Right lobe of liver (tissue), 6 donors: ENCODE measurements at regions not wholly inside any gene's neighbourhood (a gene's known extent, or its start where the extent isn't known, plus 50 kb on each side); places are given as distances from the start of the nearest gene placed in this dataset.

Experiments used
- ATAC-seq, 4 donors: fragments of 200-7000 bp; cut with Tn5 transposase; one replicate each; pipeline ENCODE4 v1.9.1; 2020; ENCODE audit warnings: mild to moderate bottlenecking in 4 of 4, moderate library complexity in 4 of 4
- DNase-seq, 3 donors: peaks; one replicate each; pipeline ENCODE4 v3.0.0-alpha.2; 2020
- H3K27ac ChIP-seq, 3 donors: fragments of 200-600 bp; one replicate each; pipeline ENCODE4 v1.8.0; 2022
- H3K27me3 ChIP-seq, 2 donors: fragments of 200-600 bp; one replicate each; pipeline ENCODE4 v1.8.0; 2022
- H3K36me3 ChIP-seq, 4 donors: fragments of 200-600 bp; sonication (generic) in 1 of 4; one replicate each; pipeline versions ENCODE4 v1.5.1 to v1.8.0; 2017 to 2022; ENCODE audit warnings: control low read depth in 1 of 4
- H3K4me1 ChIP-seq, 4 donors: fragments of 200-600 bp; sonication (generic) in 1 of 4; one replicate each; pipeline versions ENCODE4 v1.5.1 to v1.8.0; 2017 to 2022; ENCODE audit warnings: control low read depth in 1 of 4
- H3K4me3 ChIP-seq, 3 donors: fragments of 200-600 bp; one replicate each; pipeline ENCODE4 v1.8.0; 2022
- H3K9me3 ChIP-seq, 4 donors: fragments of 200-600 bp; sonication (generic) in 1 of 4; one replicate each; pipeline versions ENCODE4 v1.5.1 to v1.8.0; 2017 to 2022; ENCODE audit warnings: control low read depth in 1 of 4
- POLR2A ChIP-seq: fragments of 450-650 bp; IDR thresholded peaks from one replicate; pipeline ENCODE4 v1.6.1; 2017; ENCODE audit warnings: antibody characterized with exemption, mild to moderate bottlenecking
- WGBS: methylation state at CpG from one replicate; pipeline ENCODE4 v1.1.6; 2018; ENCODE audit warnings: low coverage, low lambda C conversion rate; ENCODE audit not compliant: insufficient coverage; ENCODE audit errors: missing lambda C conversion rate; 5-methylcytosine and 5-hydroxymethylcytosine counted together
- intact Hi-C, 2 donors: fragments of 100-400 bp; cut with DNase I; formaldehyde crosslinking; loops; one replicate each; pipeline versions ENCODE4 v1.11.2 to v1.14.1; 2022
- TF ChIP-seq, protein P1 (sequence below), 4 donors: fragments of 200-600 bp in 3 of 4; fragments of 450-650 bp in 1 of 4; IDR thresholded peaks; one replicate each; pipeline versions ENCODE4 v1.5.1 to v1.8.0; 2016 to 2022; ENCODE audit warnings: antibody characterized with exemption in 4 of 4, mild to moderate bottlenecking in 2 of 4
- donor health status: DM: no; HTN: yes; CAD: no.
- donor health status: DM: no; HTN: no; CAD: no.
- donor health status: DM: no; HTN: no; CAD: no.
- donor health status: DM: no; HTN: yes; CAD: no.
- donor health status: DM: no; HTN: yes; CAD: no.

DNA sequence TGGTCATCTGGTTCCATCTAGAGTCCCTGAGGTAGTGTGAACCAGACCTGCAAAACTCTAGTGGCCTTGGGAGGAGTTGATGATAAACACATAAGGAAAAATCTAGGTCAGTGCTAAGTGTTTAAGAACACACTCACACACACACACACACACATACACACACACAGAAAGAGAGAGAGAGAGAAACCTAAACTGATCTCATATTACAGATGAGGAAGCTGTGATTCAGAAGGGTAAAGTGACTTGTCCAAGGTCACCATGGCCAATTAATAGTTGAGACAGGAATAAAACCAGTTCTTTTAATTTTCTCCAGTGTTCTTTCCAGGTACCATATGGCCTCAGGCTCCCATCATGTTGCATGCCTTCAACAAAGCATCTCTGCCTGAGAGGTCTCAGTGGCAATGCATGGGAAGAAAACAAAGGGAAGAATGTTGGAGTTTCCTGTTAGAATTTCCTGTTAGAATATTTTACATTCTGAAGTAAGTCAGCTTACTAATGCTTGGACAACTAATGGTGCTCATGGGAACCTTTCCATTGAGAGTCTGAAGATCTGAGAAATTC is 77.3 kb upstream of the TSPAN2 start:
- no peaks in the 10 kb centered on the region for H3K36me3 ChIP-seq
- no peak for TF ChIP-seq POLR2A
- TF ChIP-seq, protein P1, sequence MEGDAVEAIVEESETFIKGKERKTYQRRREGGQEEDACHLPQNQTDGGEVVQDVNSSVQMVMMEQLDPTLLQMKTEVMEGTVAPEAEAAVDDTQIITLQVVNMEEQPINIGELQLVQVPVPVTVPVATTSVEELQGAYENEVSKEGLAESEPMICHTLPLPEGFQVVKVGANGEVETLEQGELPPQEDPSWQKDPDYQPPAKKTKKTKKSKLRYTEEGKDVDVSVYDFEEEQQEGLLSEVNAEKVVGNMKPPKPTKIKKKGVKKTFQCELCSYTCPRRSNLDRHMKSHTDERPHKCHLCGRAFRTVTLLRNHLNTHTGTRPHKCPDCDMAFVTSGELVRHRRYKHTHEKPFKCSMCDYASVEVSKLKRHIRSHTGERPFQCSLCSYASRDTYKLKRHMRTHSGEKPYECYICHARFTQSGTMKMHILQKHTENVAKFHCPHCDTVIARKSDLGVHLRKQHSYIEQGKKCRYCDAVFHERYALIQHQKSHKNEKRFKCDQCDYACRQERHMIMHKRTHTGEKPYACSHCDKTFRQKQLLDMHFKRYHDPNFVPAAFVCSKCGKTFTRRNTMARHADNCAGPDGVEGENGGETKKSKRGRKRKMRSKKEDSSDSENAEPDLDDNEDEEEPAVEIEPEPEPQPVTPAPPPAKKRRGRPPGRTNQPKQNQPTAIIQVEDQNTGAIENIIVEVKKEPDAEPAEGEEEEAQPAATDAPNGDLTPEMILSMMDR (IDR thresholded peaks at IDR 0.05) = no peak
- no peaks in the 10 kb centered on the region for H3K9me3 ChIP-seq
- no peak overlapping the region for H3K4me3 ChIP-seq
- no peaks in the 10 kb centered on the region for H3K27me3 ChIP-seq
- no peak for DNase-seq
- H3K27ac ChIP-seq = no peak overlapping the region
- no peak for ATAC-seq
- intact Hi-C loops = no loop called here
- H3K4me1 ChIP-seq = no peaks in the 10 kb centered on the region

DNA sequence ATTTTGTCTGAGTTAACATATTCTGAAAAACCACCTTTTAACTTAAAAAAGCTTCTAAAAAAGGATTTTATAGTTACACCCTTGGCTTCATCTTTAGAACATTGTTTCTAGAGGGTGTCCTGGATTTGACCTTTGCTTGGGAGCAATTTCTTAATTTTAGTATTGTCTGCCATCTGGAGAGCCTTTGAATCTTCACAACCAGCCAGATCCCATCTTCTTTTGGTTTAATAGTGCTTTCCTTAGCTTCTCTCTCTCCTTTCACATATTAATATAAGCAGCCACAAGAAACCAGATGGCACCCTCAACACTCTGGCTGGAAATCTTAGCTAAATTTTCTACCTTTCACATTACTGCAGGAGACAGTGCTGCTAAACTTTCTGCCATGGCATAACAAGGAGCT is 76.5 kb upstream of the TSPAN2 start:
- intact Hi-C loops = no loop called here
- H3K36me3 ChIP-seq = no peaks in the 10 kb centered on the region
- no peaks in the 10 kb centered on the region for H3K9me3 ChIP-seq
- no peak overlapping the region for H3K4me3 ChIP-seq
- DNase-seq (no peak), ATAC-seq (no peak)
- no peaks in the 10 kb centered on the region for H3K27me3 ChIP-seq
- TF ChIP-seq, protein P1 (IDR thresholded peaks at IDR 0.05) = no peak
- TF ChIP-seq POLR2A = no peak
- H3K4me1 ChIP-seq = no peaks in the 10 kb centered on the region
- H3K27ac ChIP-seq = no peak overlapping the region

DNA sequence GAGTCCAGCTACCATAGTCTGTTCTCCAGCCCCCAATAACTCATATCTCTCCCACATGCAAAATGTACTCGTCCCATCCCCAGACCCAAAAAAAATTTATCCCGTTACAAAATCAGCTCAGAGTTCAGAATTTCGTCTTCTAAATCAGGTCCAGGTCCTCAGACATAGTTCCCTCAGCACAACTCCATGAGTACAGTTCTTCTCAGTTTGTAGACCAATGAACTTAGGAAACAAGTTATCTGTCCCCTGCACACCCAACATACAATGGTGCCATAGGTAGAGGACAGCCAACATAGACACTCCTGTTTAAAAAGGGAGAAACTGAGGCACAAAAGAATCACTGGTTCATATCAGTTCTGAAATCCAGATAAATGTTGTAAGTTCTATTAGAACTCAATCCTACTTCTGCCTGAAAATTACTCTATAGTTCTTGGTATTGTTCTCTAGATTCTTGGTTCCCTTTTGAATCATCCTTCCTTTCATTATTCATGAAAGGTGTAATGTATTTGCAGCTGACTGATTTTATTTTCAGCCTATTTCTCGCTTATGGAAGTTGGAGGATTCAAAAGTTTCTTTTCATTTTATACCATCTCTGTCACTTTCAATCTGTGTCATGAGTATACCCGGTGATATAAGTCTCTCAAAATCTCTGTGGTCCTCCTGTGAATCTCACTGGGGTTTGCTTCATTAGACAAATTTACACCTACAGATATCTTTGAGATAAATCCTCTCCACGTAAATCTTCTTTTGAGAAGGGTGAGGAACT is 75.8 kb upstream of the TSPAN2 start:
- 65% methylated on average over 6 of the region's 6 CpGs for WGBS
- no peak for DNase-seq
- no peak for ATAC-seq
- H3K27me3 ChIP-seq = no peaks in the 10 kb centered on the region
- intact Hi-C loops = no loop called here
- no peaks in the 10 kb centered on the region for H3K36me3 ChIP-seq
- TF ChIP-seq POLR2A = no peak
- TF ChIP-seq, protein P1 (IDR thresholded peaks at IDR 0.05) = no peak
- no peak overlapping the region for H3K4me3 ChIP-seq
- no peak overlapping the region for H3K27ac ChIP-seq
- no peaks in the 10 kb centered on the region for H3K4me1 ChIP-seq
- H3K9me3 ChIP-seq = no peaks in the 10 kb centered on the region

DNA sequence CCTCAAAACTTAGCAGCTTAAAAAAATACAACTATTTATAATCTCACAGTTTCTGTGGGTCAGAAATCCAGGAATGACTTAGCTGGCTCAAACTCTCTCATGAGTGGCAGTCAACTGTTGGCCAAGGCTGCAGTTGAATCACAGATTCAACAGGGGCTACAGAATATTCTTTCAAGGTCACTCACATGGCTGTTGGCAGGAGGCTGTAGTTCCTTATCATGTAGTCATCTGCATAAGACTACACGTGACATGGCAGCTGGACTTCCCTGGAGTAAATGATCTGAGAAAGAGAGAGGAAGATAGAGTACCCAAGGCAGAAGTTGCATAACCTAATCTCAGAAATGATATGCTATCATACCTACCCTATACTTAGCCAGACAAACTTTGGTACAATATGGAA is 75.2 kb upstream of the TSPAN2 start:
- DNase-seq (no peak), ATAC-seq (no peak)
- no peaks in the 10 kb centered on the region for H3K27me3 ChIP-seq

More for the DNA sequence above, 75.2 kb upstream of the TSPAN2 start:
- intact Hi-C loops = no loop called here
- no peaks in the 10 kb centered on the region for H3K36me3 ChIP-seq
- TF ChIP-seq POLR2A = no peak
- TF ChIP-seq, protein P1 (IDR thresholded peaks at IDR 0.05) = no peak
- 33% methylated on average over 1 of the region's 1 CpG for WGBS
- H3K9me3 ChIP-seq = no peaks in the 10 kb centered on the region
- H3K4me1 ChIP-seq = no peaks in the 10 kb centered on the region
- H3K27ac ChIP-seq = no peak overlapping the region
- H3K4me3 ChIP-seq = no peak overlapping the region
